GM23338 (cell line): ENCODE measurements at regions not wholly inside any gene's neighbourhood (a gene's known extent, or its start where the extent isn't known, plus 50 kb on each side); places are given as distances from the start of the nearest gene placed in this dataset.

ENCODE experiments used
- ATAC-seq: fragments of 200-7000 bp; cut with Tn5 transposase; 3 replicates; pipeline ENCODE4 v1.9.1; 2020
- DNase-seq: peaks from one replicate; pipeline ENCODE4 v3.0.0-alpha.2; 2015; ENCODE audit warnings: low spot score
- H2AFZ ChIP-seq: fragments of 200-600 bp; sonication (generic); 2 replicates; pipeline ENCODE4 v1.8.0; 2016; ENCODE audit warnings: antibody characterized with exemption, mild to moderate bottlenecking, moderate library complexity
- H3F3A ChIP-seq: fragments of 200-600 bp; sonication (generic); replicated peaks from 2 replicates; pipeline ENCODE4 v1.8.0; 2017; ENCODE audit warnings: antibody characterized with exemption, mixed run types, low read depth
- H3K27ac ChIP-seq: fragments of 200-600 bp; sonication (generic); 2 replicates; pipeline ENCODE4 v1.6.1; 2016; ENCODE audit warnings: low read depth
- H3K27me3 ChIP-seq: fragments of 200-600 bp; sonication (generic); 2 replicates; pipeline ENCODE4 v1.8.0; 2016; ENCODE audit warnings: mild to moderate bottlenecking, mixed run types, moderate library complexity; ENCODE audit not compliant: insufficient read depth
- H3K36me3 ChIP-seq: fragments of 200-600 bp; sonication (generic); 2 replicates; pipeline ENCODE4 v1.8.0; 2016; ENCODE audit warnings: mild to moderate bottlenecking; ENCODE audit not compliant: insufficient read depth
- H3K4me1 ChIP-seq: fragments of 200-600 bp; sonication (generic); 2 replicates; pipeline ENCODE4 v1.8.0; 2016; ENCODE audit warnings: mild to moderate bottlenecking, moderate library complexity; ENCODE audit not compliant: insufficient read depth
- H3K4me2 ChIP-seq: fragments of 200-600 bp; sonication (generic); 2 replicates; pipeline ENCODE4 v1.7.1; 2017; ENCODE audit warnings: mixed run types
- H3K4me3 ChIP-seq: fragments of 200-600 bp; sonication (generic); 2 replicates; pipeline ENCODE4 v1.6.1; 2016; ENCODE audit warnings: mixed run types
- H3K79me2 ChIP-seq: fragments of 200-600 bp; sonication (generic); replicated peaks from 2 replicates; pipeline ENCODE4 v1.8.0; 2017; ENCODE audit warnings: mild to moderate bottlenecking; ENCODE audit not compliant: insufficient read depth
- H3K9me2 ChIP-seq: fragments of 200-600 bp; sonication (generic); 2 replicates; pipeline ENCODE4 v1.8.0; 2017; ENCODE audit not compliant: insufficient read depth
- H4K20me1 ChIP-seq: fragments of 200-600 bp; sonication (generic); replicated peaks from 2 replicates; pipeline ENCODE4 v1.8.0; 2017; ENCODE audit warnings: mild to moderate bottlenecking; ENCODE audit not compliant: insufficient read depth
- H3K27ac Mint-ChIP-seq: 2 replicates; pipeline ENCODE4 v1.8.0; 2020; ENCODE audit warnings: inconsistent platforms, mild to moderate bottlenecking, moderate library complexity, mixed read lengths
- H3K27me3 Mint-ChIP-seq: 3 replicates; pipeline ENCODE4 v1.8.0; 2022; ENCODE audit warnings: low read depth, mild to moderate bottlenecking, moderate library complexity, mixed read lengths, inconsistent platforms; ENCODE audit not compliant: insufficient read depth, poor library complexity
- H3K36me3 Mint-ChIP-seq: 3 replicates; pipeline ENCODE4 v1.8.0; 2021; ENCODE audit warnings: low read depth, mild to moderate bottlenecking, inconsistent platforms, moderate library complexity, mixed read lengths
- H3K4me1 Mint-ChIP-seq: 3 replicates; pipeline ENCODE4 v1.8.0; 2020; ENCODE audit warnings: mild to moderate bottlenecking, inconsistent platforms, mixed read lengths
- H3K4me3 Mint-ChIP-seq: 3 replicates; pipeline ENCODE4 v1.8.0; 2021; ENCODE audit warnings: moderate library complexity, mild to moderate bottlenecking, inconsistent platforms, mixed read lengths
- H3K9me3 Mint-ChIP-seq: 3 replicates; pipeline ENCODE4 v1.8.0; 2020; ENCODE audit warnings: moderate library complexity, mild to moderate bottlenecking, inconsistent platforms, mixed read lengths
- CREB1 ChIP-seq: fragments of 250-450 bp; sonication (Bioruptor Pico); IDR thresholded peaks from 2 replicates; pipeline ENCODE4 v1.5.0; 2020; ENCODE audit warnings: low read depth, mild to moderate bottlenecking, moderate library complexity
- EZH2 ChIP-seq: fragments of 200-600 bp; sonication (generic); IDR thresholded peaks from one replicate; pipeline ENCODE4 v1.8.0; 2017; ENCODE audit warnings: antibody characterized with exemption, mild to moderate bottlenecking, low read depth; ENCODE audit not compliant: unreplicated experiment
- EZH2phosphoT487 ChIP-seq: fragments of 200-600 bp; sonication (generic); IDR thresholded peaks from one replicate; pipeline ENCODE4 v1.8.1; 2018; ENCODE audit warnings: antibody characterized with exemption; ENCODE audit not compliant: unreplicated experiment
- JUNB ChIP-seq: IDR thresholded peaks from one replicate; pipeline ENCODE4 v1.6.1; 2016; ENCODE audit warnings: antibody characterized with exemption; ENCODE audit not compliant: unreplicated experiment
- NANOG ChIP-seq: IDR thresholded peaks from 2 replicates; pipeline ENCODE4 v1.6.1; 2016; ENCODE audit warnings: antibody characterized with exemption, borderline replicate concordance
- POLR2AphosphoS5 ChIP-seq: IDR thresholded peaks from 2 replicates; pipeline ENCODE4 v1.6.1; 2016; ENCODE audit warnings: antibody characterized with exemption, low read depth
- STAT1 ChIP-seq: IDR thresholded peaks from one replicate; pipeline ENCODE4 v1.6.1; 2016; ENCODE audit warnings: antibody characterized with exemption; ENCODE audit not compliant: unreplicated experiment
- ZNF114 ChIP-seq: fragments of 250-450 bp; sonication (Bioruptor Pico); IDR thresholded peaks from 2 replicates; pipeline ENCODE4 v1.5.0; 2020; ENCODE audit warnings: mild to moderate bottlenecking, moderate library complexity
- ZNF331 ChIP-seq: fragments of 250-450 bp; sonication (Bioruptor Pico); IDR thresholded peaks from 2 replicates; pipeline ENCODE4 v1.5.0; 2020; ENCODE audit warnings: low read depth, mild to moderate bottlenecking, moderate library complexity
- TF ChIP-seq, protein P1 (sequence below): fragments of 250-450 bp; sonication (Bioruptor Pico); IDR thresholded peaks from 2 replicates; pipeline ENCODE4 v1.5.0; 2020; ENCODE audit warnings: mild to moderate bottlenecking, moderate library complexity
- TF ChIP-seq, protein P2 (sequence below): IDR thresholded peaks from 2 replicates; pipeline ENCODE4 v1.6.1; 2016; ENCODE audit warnings: antibody characterized with exemption
- TF ChIP-seq, protein P3 (sequence below), 2 experiments: fragments of 200-600 bp in 1 of 2; sonication (generic) in 1 of 2; conservative IDR thresholded peaks; 2 replicates each; pipeline versions ENCODE4 v1.5.1 to v1.6.1; 2016 to 2017; ENCODE audit warnings: antibody characterized with exemption in 2 of 2, low read depth in 2 of 2, mild to moderate bottlenecking in 2 of 2, moderate library complexity in 1 of 2
- TF ChIP-seq, protein P4 (sequence below): IDR thresholded peaks from one replicate; pipeline ENCODE4 v1.6.1; 2018; ENCODE audit warnings: antibody characterized with exemption; ENCODE audit not compliant: unreplicated experiment

DNA sequence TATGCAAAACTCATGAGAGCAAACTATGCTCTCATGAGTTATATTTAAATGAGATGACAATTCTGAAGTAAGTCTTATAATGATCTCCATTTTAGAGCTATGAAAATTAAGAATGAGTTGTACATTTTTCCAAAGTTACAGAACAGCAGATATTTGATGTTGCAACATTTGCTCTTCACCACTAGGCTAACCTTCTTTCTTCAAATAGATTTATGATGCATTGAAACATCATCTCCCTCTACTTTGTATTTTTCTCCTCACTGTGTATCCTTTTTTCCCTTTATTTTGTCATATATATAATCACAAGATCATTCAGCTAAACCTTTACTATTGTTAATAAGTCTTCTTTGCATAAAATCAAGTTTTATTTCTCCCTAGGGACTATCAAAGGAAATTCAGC is 497.7 kb upstream of the TYRP1 start:
- Histone ChIP-seq H3K4me3 (no peak overlapping the region), H3K79me2 (no peaks in the 10 kb centered on the region)
- no peak for ATAC-seq

More for the DNA sequence above, 497.7 kb upstream of the TYRP1 start:
- H3F3A ChIP-seq, result no peaks in the 10 kb centered on the region
- H3K4me1 Mint-ChIP-seq, result 0 out of 3 replicates have a peak, but pooled peaks cover 2% of the 10 kb centered on the region
- no peaks in the 10 kb centered on the region for H4K20me1 ChIP-seq
- TF ChIP-seq ZNF331 (no peak), ZNF114 (no peak), EZH2phosphoT487 (no peak), EZH2 (no peak), CREB1 (CRISPR knock-in tag) (no peak), POLR2AphosphoS5 (no peak), STAT1 (no peak), JUNB (no peak), NANOG (no peak)
- TF ChIP-seq, protein P1, sequence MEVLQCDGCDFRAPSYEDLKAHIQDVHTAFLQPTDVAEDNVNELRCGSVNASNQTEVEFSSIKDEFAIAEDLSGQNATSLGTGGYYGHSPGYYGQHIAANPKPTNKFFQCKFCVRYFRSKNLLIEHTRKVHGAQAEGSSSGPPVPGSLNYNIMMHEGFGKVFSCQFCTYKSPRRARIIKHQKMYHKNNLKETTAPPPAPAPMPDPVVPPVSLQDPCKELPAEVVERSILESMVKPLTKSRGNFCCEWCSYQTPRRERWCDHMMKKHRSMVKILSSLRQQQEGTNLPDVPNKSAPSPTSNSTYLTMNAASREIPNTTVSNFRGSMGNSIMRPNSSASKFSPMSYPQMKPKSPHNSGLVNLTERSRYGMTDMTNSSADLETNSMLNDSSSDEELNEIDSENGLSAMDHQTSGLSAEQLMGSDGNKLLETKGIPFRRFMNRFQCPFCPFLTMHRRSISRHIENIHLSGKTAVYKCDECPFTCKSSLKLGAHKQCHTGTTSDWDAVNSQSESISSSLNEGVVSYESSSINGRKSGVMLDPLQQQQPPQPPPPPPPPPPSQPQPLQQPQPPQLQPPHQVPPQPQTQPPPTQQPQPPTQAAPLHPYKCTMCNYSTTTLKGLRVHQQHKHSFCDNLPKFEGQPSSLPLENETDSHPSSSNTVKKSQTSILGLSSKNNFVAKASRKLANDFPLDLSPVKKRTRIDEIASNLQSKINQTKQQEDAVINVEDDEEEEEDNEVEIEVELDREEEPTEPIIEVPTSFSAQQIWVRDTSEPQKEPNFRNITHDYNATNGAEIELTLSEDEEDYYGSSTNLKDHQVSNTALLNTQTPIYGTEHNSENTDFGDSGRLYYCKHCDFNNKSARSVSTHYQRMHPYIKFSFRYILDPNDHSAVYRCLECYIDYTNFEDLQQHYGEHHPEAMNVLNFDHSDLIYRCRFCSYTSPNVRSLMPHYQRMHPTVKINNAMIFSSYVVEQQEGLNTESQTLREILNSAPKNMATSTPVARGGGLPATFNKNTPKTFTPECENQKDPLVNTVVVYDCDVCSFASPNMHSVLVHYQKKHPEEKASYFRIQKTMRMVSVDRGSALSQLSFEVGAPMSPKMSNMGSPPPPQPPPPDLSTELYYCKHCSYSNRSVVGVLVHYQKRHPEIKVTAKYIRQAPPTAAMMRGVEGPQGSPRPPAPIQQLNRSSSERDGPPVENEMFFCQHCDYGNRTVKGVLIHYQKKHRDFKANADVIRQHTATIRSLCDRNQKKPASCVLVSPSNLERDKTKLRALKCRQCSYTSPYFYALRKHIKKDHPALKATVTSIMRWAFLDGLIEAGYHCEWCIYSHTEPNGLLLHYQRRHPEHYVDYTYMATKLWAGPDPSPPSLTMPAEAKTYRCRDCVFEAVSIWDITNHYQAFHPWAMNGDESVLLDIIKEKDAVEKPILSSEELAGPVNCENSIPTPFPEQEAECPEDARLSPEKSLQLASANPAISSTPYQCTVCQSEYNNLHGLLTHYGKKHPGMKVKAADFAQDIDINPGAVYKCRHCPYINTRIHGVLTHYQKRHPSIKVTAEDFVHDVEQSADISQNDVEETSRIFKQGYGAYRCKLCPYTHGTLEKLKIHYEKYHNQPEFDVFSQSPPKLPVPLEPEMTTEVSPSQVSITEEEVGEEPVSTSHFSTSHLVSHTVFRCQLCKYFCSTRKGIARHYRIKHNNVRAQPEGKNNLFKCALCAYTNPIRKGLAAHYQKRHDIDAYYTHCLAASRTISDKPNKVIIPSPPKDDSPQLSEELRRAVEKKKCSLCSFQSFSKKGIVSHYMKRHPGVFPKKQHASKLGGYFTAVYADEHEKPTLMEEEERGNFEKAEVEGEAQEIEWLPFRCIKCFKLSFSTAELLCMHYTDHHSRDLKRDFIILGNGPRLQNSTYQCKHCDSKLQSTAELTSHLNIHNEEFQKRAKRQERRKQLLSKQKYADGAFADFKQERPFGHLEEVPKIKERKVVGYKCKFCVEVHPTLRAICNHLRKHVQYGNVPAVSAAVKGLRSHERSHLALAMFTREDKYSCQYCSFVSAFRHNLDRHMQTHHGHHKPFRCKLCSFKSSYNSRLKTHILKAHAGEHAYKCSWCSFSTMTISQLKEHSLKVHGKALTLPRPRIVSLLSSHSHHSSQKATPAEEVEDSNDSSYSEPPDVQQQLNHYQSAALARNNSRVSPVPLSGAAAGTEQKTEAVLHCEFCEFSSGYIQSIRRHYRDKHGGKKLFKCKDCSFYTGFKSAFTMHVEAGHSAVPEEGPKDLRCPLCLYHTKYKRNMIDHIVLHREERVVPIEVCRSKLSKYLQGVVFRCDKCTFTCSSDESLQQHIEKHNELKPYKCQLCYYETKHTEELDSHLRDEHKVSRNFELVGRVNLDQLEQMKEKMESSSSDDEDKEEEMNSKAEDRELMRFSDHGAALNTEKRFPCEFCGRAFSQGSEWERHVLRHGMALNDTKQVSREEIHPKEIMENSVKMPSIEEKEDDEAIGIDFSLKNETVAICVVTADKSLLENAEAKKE, result no peak
- TF ChIP-seq, protein P2, sequence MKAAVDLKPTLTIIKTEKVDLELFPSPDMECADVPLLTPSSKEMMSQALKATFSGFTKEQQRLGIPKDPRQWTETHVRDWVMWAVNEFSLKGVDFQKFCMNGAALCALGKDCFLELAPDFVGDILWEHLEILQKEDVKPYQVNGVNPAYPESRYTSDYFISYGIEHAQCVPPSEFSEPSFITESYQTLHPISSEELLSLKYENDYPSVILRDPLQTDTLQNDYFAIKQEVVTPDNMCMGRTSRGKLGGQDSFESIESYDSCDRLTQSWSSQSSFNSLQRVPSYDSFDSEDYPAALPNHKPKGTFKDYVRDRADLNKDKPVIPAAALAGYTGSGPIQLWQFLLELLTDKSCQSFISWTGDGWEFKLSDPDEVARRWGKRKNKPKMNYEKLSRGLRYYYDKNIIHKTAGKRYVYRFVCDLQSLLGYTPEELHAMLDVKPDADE, result no peak
- TF ChIP-seq, protein P3, sequence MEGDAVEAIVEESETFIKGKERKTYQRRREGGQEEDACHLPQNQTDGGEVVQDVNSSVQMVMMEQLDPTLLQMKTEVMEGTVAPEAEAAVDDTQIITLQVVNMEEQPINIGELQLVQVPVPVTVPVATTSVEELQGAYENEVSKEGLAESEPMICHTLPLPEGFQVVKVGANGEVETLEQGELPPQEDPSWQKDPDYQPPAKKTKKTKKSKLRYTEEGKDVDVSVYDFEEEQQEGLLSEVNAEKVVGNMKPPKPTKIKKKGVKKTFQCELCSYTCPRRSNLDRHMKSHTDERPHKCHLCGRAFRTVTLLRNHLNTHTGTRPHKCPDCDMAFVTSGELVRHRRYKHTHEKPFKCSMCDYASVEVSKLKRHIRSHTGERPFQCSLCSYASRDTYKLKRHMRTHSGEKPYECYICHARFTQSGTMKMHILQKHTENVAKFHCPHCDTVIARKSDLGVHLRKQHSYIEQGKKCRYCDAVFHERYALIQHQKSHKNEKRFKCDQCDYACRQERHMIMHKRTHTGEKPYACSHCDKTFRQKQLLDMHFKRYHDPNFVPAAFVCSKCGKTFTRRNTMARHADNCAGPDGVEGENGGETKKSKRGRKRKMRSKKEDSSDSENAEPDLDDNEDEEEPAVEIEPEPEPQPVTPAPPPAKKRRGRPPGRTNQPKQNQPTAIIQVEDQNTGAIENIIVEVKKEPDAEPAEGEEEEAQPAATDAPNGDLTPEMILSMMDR (conservative IDR thresholded peaks at IDR 0.05; ENCODE audit: low read depth in 2 of 2), result no peak
- TF ChIP-seq, protein P4, sequence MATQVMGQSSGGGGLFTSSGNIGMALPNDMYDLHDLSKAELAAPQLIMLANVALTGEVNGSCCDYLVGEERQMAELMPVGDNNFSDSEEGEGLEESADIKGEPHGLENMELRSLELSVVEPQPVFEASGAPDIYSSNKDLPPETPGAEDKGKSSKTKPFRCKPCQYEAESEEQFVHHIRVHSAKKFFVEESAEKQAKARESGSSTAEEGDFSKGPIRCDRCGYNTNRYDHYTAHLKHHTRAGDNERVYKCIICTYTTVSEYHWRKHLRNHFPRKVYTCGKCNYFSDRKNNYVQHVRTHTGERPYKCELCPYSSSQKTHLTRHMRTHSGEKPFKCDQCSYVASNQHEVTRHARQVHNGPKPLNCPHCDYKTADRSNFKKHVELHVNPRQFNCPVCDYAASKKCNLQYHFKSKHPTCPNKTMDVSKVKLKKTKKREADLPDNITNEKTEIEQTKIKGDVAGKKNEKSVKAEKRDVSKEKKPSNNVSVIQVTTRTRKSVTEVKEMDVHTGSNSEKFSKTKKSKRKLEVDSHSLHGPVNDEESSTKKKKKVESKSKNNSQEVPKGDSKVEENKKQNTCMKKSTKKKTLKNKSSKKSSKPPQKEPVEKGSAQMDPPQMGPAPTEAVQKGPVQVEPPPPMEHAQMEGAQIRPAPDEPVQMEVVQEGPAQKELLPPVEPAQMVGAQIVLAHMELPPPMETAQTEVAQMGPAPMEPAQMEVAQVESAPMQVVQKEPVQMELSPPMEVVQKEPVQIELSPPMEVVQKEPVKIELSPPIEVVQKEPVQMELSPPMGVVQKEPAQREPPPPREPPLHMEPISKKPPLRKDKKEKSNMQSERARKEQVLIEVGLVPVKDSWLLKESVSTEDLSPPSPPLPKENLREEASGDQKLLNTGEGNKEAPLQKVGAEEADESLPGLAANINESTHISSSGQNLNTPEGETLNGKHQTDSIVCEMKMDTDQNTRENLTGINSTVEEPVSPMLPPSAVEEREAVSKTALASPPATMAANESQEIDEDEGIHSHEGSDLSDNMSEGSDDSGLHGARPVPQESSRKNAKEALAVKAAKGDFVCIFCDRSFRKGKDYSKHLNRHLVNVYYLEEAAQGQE, result no peak
- H2AFZ ChIP-seq, result no peak overlapping the region
- H3K27ac Mint-ChIP-seq, result no peak overlapping the region
- H3K27ac ChIP-seq, result no peak overlapping the region
- no peaks in the 10 kb centered on the region for H3K36me3 Mint-ChIP-seq
- H3K4me3 Mint-ChIP-seq, result no peak overlapping the region
- no peaks in the 10 kb centered on the region for H3K27me3 Mint-ChIP-seq
- no peak for DNase-seq
- H3K4me2 ChIP-seq, result no peak overlapping the region
- H3K4me1 ChIP-seq, result no peaks in the 10 kb centered on the region
- H3K36me3 ChIP-seq, result no peaks in the 10 kb centered on the region
- H3K9me2 ChIP-seq, result no peaks in the 10 kb centered on the region
- H3K27me3 ChIP-seq, result no peaks in the 10 kb centered on the region
- H3K9me3 Mint-ChIP-seq, result peaks cover 7% of the 10 kb centered on the region; the same call in 1 of the 3 replicates
